CD14-positive monocyte (primary cell): ENCODE measurements at regions not wholly inside any gene's neighbourhood (a gene's known extent, or its start where the extent isn't known, plus 50 kb on each side); places are given as distances from the start of the nearest gene placed in this dataset.

ENCODE experiments used
- DNase-seq, 3 donors: peaks; one replicate each; pipeline ENCODE4 v3.0.0-alpha.2; 2011 to 2022
- H2AFZ ChIP-seq: 2 replicates; pipeline ENCODE4 v1.6.0; 2012; ENCODE audit warnings: mild to moderate bottlenecking, low read depth, low read length, inconsistent platforms; ENCODE audit not compliant: insufficient read depth, poor library complexity, severe bottlenecking
- H3K27ac ChIP-seq, 2 donors: 1 replicate in 1 of 2; 2 replicates in 1 of 2; pipeline ENCODE4 v1.5.1; 2012 to 2013; ENCODE audit warnings: low read length in 2 of 2, control low read depth in 1 of 2, inconsistent platforms in 1 of 2, low read depth in 1 of 2, mild to moderate bottlenecking in 1 of 2
- H3K27me3 ChIP-seq, 2 donors: one replicate each; pipeline versions ENCODE4 v1.6.0 to v1.6.1; 2011 to 2013; ENCODE audit warnings: low read length in 2 of 2; ENCODE audit not compliant: control insufficient read depth in 2 of 2, insufficient read depth in 2 of 2
- H3K36me3 ChIP-seq, 2 donors: replicated peaks in 1 of 2; 1 replicate in 1 of 2; 2 replicates in 1 of 2; pipeline versions ENCODE4 v1.5.1 to v1.6.1; 2012 to 2013; ENCODE audit warnings: low read length in 2 of 2, control low read depth in 1 of 2, inconsistent platforms in 1 of 2, mild to moderate bottlenecking in 1 of 2; ENCODE audit not compliant: insufficient read depth in 2 of 2, control insufficient read depth in 1 of 2
- H3K4me1 ChIP-seq, 2 donors: 1 replicate in 1 of 2; 2 replicates in 1 of 2; pipeline versions ENCODE4 v1.5.1 to v1.6.1; 2012 to 2013; ENCODE audit warnings: low read length in 2 of 2, control low read depth in 1 of 2, inconsistent platforms in 1 of 2, mild to moderate bottlenecking in 1 of 2, moderate library complexity in 1 of 2; ENCODE audit not compliant: insufficient read depth in 2 of 2, control insufficient read depth in 1 of 2
- H3K4me2 ChIP-seq: replicated peaks from 2 replicates; pipeline ENCODE3; 2012; ENCODE audit warnings: low read length, moderate library complexity, mild to moderate bottlenecking; ENCODE audit not compliant: poor library complexity, severe bottlenecking; ENCODE audit errors: extremely low read depth
- H3K4me3 ChIP-seq, 3 experiments: fragments of 200-600 bp in 1 of 3; sonication (generic) in 1 of 3; replicated peaks in 1 of 3; 1 replicate in 2 of 3; 2 replicates in 1 of 3; pipeline ENCODE4 v1.5.1; 2011 to 2013; ENCODE audit warnings: low read length in 3 of 3, mild to moderate bottlenecking in 3 of 3, control low read depth in 2 of 3, low read depth in 2 of 3, inconsistent platforms in 1 of 3, moderate library complexity in 1 of 3
- H3K79me2 ChIP-seq: 2 replicates; pipeline ENCODE4 v1.6.0; 2012; ENCODE audit warnings: mild to moderate bottlenecking, control low read depth, inconsistent platforms, low read length, moderate library complexity; ENCODE audit not compliant: insufficient read depth
- H3K9ac ChIP-seq: 2 replicates; pipeline ENCODE4 v1.6.0; 2017; ENCODE audit warnings: low read length, mild to moderate bottlenecking; ENCODE audit not compliant: insufficient read depth, poor library complexity, severe bottlenecking
- H3K9me3 ChIP-seq, 2 donors: replicated peaks in 1 of 2; 1 replicate in 1 of 2; 2 replicates in 1 of 2; pipeline versions ENCODE4 v1.5.1 to v1.6.1; 2012 to 2013; ENCODE audit warnings: low read length in 2 of 2, control low read depth in 1 of 2; ENCODE audit not compliant: control insufficient read depth in 1 of 2, insufficient read depth in 1 of 2
- H4K20me1 ChIP-seq: 2 replicates; pipeline ENCODE4 v1.6.0; 2012; ENCODE audit warnings: mild to moderate bottlenecking, low read length, control low read depth, moderate library complexity; ENCODE audit not compliant: insufficient read depth
- H3K27ac Mint-ChIP-seq, 7 donors: one replicate each; pipeline ENCODE4 v1.8.0; 2020; ENCODE audit warnings: mild to moderate bottlenecking in 7 of 7, mixed read lengths in 7 of 7, moderate library complexity in 6 of 7, inconsistent platforms in 2 of 7
- H3K27me3 Mint-ChIP-seq, 3 donors: one replicate each; pipeline ENCODE4 v1.8.0; 2021 to 2022; ENCODE audit warnings: low read depth in 3 of 3, mild to moderate bottlenecking in 3 of 3, mixed read lengths in 3 of 3, moderate library complexity in 3 of 3, inconsistent platforms in 1 of 3
- H3K36me3 Mint-ChIP-seq, 2 donors: one replicate each; pipeline ENCODE4 v1.8.0; 2020; ENCODE audit warnings: mixed read lengths in 2 of 2, inconsistent platforms in 1 of 2, mild to moderate bottlenecking in 1 of 2
- H3K4me1 Mint-ChIP-seq: one replicate; pipeline ENCODE4 v1.8.0; 2020; ENCODE audit warnings: mild to moderate bottlenecking, mixed read lengths
- H3K4me3 Mint-ChIP-seq, 2 donors: one replicate each; pipeline ENCODE4 v1.8.0; 2020; ENCODE audit warnings: mild to moderate bottlenecking in 2 of 2, mixed read lengths in 2 of 2, moderate library complexity in 1 of 2
- H3K9me3 Mint-ChIP-seq, 7 donors: one replicate each; pipeline ENCODE4 v1.8.0; 2020 to 2022; ENCODE audit warnings: mixed read lengths in 7 of 7, mild to moderate bottlenecking in 6 of 7, moderate library complexity in 6 of 7, inconsistent platforms in 2 of 7
- CTCF ChIP-seq: fragments of 200-600 bp; IDR thresholded peaks from one replicate; pipeline ENCODE4 v1.8.0; 2022; ENCODE audit warnings: antibody characterized with exemption, mild to moderate bottlenecking
- WGBS: methylation state at CpG from one replicate; pipeline ENCODE4 v1.1.5; 2013; ENCODE audit warnings: missing lambda C conversion rate; ENCODE audit not compliant: insufficient coverage; 5-methylcytosine and 5-hydroxymethylcytosine counted together
- intact Hi-C, 2 donors: fragments of 100-400 bp; cut with micrococcal nuclease; formaldehyde crosslinking; loops; one replicate each; pipeline versions ENCODE4 v1.15.0 to v1.15.1; 2023

GRCh38 chr3:177529071-177529550, 331.8 kb upstream of the TBL1XR1 start:
- no peak overlapping the region for H3K4me2 ChIP-seq

GRCh38 chr3:177529716-177530335, 332.5 kb upstream of the TBL1XR1 start:
- DNase-seq: no peak
- Histone ChIP-seq H3K79me2 (no peaks in the 10 kb centered on the region), H3K4me3 (no peak overlapping the region), H3K27me3 (no peaks in the 10 kb centered on the region), H3K36me3 (no peaks in the 10 kb centered on the region), H3K4me2 (no peak overlapping the region), H3K4me1 (peaks cover 3 to 7% of the 10 kb centered on the region in 2 donors), H2AFZ (no peak overlapping the region), H3K27ac (no peak overlapping the region), H3K9ac (no peak overlapping the region), H3K9me3 (no peaks in the 10 kb centered on the region), H4K20me1 (no peaks in the 10 kb centered on the region)
- 100% methylated on average over 4 of the region's 5 CpGs for WGBS
- H3K27me3 Mint-ChIP-seq: peaks cover 0 to 2% (median 1%) of the 10 kb centered on the region in 3 donors
- intact Hi-C loops: no loop called here
- H3K4me1 Mint-ChIP-seq: peaks cover 10% of the 10 kb centered on the region
- H3K27ac Mint-ChIP-seq: no peak overlapping the region
- H3K36me3 Mint-ChIP-seq: no peaks in the 10 kb centered on the region
- peaks cover 0 to 4% (median 0%) of the 10 kb centered on the region in 7 donors for H3K9me3 Mint-ChIP-seq
- no peak overlapping the region for H3K4me3 Mint-ChIP-seq
- no peak for TF ChIP-seq CTCF

More at GRCh38 chr3:177529071-177529550, 331.8 kb upstream of the TBL1XR1 start:
- Histone ChIP-seq H3K27ac (no peak overlapping the region), H3K4me1 (peaks cover 3 to 7% of the 10 kb centered on the region in 2 donors), H2AFZ (no peak overlapping the region), H3K36me3 (no peaks in the 10 kb centered on the region), H3K27me3 (no peaks in the 10 kb centered on the region), H4K20me1 (no peaks in the 10 kb centered on the region), H3K9me3 (no peaks in the 10 kb centered on the region), H3K79me2 (no peaks in the 10 kb centered on the region), H3K9ac (no peak overlapping the region), H3K4me3 (no peak overlapping the region)
- peaks cover 0 to 2% (median 1%) of the 10 kb centered on the region in 3 donors for H3K27me3 Mint-ChIP-seq
- H3K4me1 Mint-ChIP-seq: peaks cover 10% of the 10 kb centered on the region
- WGBS: no CpG with 5 or more reads among the region's 1 CpG
- H3K4me3 Mint-ChIP-seq: no peak overlapping the region
- no peak for TF ChIP-seq CTCF
- peak overlapping the region in 1 of 7 donors; percentile 26 for H3K27ac Mint-ChIP-seq
- DNase-seq: no peak
- intact Hi-C loops: no loop called here
- no peaks in the 10 kb centered on the region for H3K36me3 Mint-ChIP-seq
- H3K9me3 Mint-ChIP-seq: peaks cover 0 to 4% (median 0%) of the 10 kb centered on the region in 7 donors
